HG03575 (cell line): ENCODE measurements at regions not wholly inside any gene's neighbourhood (a gene's known extent, or its start where the extent isn't known, plus 50 kb on each side); places are given as distances from the start of the nearest gene placed in this dataset.

ENCODE experiments used
- ATAC-seq: cut with Tn5 transposase; IDR thresholded peaks from one replicate; pipeline ENCODE4 v1.9.1; 2021; ENCODE audit not compliant: unreplicated experiment, insufficient number of reproducible peaks, low FRiP score; ENCODE audit errors: extremely low read depth

- ATAC-seq, result no peak
Measured at GRCh38 chr5:155948576-155948975, 378.4 kb upstream of the SGCD start.

DNA sequence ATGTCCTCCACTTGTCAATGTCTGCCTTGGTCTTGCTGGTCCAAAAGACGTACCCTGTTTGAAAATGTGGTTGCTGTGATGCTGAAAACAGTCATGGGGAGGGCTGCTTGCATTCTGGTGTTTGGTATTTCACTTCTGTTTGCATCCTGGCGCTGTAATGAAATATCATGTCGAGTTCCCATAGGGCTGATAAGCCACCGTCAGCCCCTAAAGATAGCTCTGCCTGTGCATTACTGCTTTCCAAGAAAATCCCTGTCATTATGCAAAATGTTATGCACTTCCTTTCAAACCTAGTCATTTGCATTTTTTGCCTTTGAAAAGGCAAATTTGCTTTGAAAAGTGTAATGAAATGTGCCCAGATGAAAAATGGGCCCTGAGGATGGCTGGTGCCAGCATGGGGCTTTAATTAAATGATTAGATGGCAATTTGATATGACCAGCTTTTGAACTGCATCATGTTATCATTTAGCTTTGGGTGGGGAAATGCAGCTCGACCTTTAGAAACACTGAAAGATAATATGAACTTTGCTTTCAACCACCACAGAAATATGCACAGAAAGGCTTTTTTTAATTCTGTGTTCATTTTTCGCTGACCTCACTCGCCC is 374.4 kb upstream of the SGCD start:
- no peak for ATAC-seq

- no peak for ATAC-seq
Measured at GRCh38 chr5:155953335-155953734, 373.6 kb upstream of the SGCD start.

DNA sequence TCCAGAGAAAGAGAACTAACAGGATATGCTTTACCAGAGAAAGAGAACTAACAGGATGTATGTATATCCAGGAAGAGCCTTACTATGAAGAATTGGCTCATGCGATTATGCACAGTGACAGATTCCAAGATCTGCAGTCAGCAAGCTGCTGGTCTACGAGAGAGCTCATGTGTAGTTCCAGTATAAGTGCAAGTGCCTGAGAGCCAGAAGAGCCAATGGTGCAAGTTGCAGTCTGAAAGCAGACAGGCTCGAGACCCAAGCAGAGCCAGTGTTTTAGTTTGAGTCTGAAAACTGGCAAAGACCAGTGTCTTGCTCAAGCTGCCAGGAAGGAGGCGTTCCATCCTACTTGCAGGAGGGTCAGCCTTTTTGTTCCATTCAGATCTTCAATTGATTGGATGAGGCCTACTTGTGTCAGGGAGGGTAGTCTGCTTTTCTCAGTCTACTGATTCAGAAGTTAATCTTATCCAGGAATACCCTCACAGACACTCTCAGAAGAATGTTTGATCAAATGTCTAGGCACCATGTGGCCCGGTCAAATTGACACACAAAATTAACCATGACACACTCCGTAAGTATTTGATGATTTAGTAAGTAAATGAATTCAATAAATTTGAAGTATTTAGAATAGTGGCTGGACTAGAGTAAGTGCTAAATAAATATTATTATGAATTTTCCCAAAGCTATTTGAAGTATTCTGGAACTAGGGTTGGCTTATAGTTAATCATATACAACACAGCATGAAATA is 372.1 kb upstream of the SGCD start:
- ATAC-seq, result no peak

DNA sequence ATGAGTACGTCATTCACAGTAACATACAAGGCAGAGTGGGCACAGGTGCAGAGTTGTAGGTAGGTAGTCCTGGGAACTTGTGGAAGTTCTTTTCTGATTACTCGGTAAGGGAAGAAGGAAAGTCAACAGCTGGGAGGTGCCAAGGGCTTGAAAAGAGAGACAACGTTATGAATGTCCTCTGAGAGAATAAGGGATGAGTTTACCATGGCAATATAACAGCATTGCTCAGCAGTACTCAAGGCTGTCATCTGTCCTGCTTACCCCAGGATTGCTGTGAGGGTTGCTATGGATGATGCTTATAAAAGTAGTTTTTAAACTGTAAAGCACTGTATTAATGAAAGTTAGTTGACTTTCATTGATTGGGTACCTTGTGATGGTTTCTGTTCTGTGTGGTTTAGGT is 369.1 kb upstream of the SGCD start:
- ATAC-seq, result no peak

DNA sequence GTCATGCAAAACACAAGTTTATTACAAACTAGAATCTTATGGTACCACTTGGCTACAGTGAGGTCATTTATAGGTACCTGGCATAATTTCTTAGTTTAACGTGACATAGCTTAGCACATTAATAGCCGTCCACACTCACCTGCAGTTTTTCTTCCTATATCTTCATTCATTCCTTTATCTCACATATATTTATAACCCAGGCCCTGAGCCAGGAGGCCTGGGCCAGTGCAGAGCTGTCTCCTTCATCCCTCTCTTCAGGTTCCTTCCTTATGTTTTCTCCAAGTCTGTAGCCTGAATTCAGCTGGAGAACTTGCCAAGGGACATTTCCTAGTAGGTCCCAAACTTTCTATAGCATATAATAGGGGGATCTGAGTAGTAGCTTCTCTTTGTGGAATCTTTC is 367.9 kb upstream of the SGCD start:
- ATAC-seq, result no peak

DNA sequence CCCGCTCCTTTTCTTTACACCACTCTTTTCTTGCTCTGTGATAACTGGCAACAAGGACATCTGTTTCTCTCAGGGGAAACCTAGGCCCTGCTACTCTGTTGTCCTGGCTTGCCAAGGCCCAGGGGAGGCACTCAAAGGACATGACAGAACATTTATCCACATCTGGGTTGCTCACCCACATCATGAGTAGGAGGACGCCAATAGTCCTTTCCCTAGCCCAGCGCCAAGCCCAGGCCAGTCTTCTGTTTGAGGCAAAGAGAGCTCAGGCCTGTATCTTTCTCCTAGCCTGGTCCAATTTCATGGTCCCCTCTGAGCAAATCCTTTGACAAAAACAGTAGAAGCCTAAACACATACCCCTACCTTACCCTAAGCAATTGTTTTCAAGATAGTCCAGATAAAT is 366.8 kb upstream of the SGCD start:
- ATAC-seq, result no peak

GRCh38 chr5:155969537-155969936 is 357.4 kb upstream of the SGCD start:
- no peak for ATAC-seq

GRCh38 chr5:155974369-155974768 is 352.6 kb upstream of the SGCD start:
- ATAC-seq, result no peak

DNA sequence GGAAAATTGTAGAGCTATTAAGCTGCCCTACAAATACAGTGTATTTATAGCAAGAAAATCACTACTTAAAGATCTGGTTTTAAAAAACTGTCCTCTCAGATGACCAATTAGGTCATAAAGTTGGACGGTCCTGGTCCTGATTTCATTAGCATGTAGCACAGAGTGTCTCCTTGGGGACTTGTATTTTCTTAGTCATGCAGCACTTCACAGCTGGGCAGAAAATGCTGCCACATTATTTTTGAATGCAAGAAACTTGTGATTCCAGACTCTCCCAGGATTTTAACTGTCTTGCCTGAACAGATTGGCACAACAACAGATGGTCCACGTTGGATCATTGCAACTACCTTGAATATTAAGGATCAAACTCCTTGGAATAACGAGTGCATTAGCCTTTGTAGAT is 348.1 kb upstream of the SGCD start:
- no peak for ATAC-seq

- ATAC-seq, result no peak
Measured at GRCh38 chr5:155982354-155982753, 344.6 kb upstream of the SGCD start.

DNA sequence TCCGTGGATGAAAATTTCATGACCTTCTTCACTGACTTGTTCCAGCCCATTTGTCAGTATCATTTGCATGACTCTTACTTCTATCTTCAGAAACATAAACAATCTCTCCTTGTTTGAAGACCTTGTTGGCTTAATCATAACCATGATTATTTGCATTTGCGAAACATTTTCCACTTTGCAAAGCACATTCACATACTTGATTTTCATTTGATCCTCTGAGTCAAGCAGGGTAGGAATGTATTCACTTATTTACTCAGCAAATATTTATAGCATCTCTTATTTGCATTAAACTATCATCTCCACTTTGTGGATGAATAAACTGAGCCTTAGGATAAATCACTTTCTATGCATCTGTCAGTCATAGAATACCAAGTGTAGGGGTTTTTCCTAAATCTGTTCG is 343.0 kb upstream of the SGCD start:
- no peak for ATAC-seq

GRCh38 chr5:155987265-155987810 is 339.6 kb upstream of the SGCD start:
- no peak for ATAC-seq

DNA sequence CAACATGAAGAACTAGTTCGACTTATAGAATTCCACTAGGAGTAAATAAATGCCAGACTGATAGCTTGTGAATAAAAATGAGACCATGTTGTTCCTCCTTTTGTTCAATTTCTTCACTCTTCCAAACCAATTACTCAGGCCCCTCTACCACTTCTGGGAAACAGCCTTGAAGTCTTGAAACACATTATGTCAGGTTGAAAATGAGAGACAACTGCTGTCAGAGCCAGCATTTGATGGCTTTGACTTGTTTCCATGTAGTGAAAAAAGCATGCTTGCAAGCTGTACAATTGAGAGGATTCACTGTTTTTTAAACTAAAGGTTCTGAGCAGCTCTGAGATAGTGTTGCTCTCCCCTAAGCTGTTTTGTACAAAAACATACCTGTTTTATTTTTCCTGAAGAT is 337.1 kb upstream of the SGCD start:
- ATAC-seq, result no peak

DNA sequence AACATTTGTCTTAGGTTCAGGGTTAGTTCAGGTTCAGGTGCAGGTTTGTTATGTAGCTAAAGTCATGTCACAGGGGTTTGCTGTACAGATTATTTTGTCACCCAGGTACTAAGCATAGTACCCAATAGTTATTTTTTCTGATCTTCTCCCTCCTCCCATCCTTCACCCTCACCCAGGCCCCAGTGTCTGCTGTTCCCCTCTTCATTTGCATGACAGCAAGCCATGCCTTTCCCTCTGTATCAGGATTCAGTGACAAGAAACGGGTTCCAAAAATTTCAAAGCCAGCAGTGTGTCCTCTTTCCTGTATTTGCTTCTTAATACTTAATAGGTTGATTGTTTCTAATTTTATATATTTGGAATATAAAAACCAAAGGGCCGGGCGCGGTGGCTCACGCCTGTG is 330.8 kb upstream of the SGCD start:
- no peak for ATAC-seq

DNA sequence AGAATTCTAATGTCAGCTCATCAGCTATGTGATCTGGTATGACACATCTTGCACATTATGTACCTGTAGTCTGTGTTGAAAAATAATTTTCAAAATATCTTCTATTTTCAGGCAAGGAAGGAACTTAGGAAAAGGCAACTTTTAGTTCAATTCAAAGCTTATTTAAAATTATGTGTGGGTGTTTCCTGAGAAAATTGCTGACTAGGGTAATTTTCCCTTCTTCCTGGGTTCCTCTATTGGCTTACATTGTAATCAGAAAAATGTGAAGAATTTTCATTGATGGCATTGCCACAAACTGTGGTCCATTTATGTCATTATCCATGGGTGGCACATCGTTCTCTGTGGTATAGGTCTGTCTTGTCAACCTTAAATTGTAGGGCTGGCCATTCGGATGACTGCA is 328.7 kb upstream of the SGCD start:
- no peak for ATAC-seq

DNA sequence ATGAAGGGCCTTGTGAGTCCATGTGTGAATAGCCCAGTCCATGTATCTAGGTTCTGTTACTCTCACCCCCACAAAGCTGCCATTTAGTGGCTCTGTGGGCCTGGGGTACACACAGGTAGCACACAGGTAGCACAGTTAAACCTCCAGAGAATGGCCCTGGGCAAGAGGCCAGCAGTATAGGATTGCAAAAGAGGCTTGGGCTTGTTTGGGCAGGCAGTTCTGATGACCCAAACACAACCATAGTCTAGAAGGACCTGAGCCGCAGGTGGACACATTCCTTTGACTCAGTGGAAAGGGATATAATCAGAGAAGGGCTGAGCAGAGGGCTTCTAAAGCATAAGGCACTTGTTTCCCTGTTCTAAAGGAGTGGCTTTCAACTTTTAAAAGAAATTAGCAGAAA is 326.8 kb upstream of the SGCD start:
- no peak for ATAC-seq

DNA sequence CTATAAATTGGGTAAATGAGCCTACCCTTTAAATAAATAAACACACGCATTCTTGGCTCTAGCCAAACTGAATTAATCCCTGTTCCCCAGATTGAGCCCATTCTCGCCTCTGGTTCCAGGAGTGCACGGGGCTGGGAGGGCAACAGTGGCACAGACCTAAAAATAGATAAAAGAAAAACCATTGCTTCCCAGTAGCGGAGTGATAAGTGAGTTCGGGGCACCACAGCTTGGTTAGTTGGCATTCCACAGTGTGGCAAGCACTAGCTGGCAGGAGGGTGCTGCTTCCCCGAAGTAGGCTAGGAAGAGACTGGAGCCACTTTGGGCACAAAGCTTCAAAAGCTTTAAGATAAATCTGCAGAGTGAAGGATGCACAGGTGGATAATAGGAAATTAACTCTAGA is 322.2 kb upstream of the SGCD start:
- no peak for ATAC-seq

DNA sequence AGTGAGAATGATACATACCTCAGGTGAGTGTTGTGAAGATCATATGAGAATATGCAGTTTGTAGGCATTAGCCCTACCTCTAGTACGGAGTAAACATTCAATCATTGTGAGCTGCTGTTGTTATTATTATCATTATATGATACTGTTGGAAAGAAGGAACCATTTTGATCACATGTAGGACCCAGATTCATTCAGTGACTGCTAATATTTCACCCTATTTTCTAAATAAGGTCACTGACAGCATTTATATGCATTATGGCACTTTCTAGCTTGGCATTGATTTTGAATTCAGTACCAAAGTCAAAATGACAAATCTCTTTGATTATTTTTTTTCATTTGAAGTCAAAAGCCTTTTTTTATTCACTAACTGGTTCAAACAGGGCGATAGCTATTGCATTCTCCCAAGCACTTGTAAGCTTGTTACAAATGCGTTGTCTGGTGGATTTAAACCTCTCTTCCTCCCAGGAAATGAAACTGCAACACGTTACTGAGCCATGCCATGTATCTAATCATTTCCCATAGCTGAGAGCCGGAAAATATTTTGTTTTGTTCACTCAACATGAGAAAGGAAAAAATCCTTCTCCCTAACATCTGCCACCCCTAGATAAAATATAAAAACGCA is 320.8 kb upstream of the SGCD start:
- no peak for ATAC-seq

GRCh38 chr5:156008844-156009243 is 318.1 kb upstream of the SGCD start:
- no peak for ATAC-seq
